Activated naive CD4-positive, alpha-beta T cell (primary cell): ENCODE measurements at regions not wholly inside any gene's neighbourhood (a gene's known extent, or its start where the extent isn't known, plus 50 kb on each side); places are given as distances from the start of the nearest gene placed in this dataset.

Experiments
- DNase-seq, 4 experiments: peaks; one replicate each; lab custom pipeline; 2025; lab: John Stamatoyannopoulos, UW

- no peak for DNase-seq
Observed at GRCh38 chr1:172887162-172887561, 163.6 kb downstream of the TNFSF18 start.

GRCh38 chr1:172893146-172893841, 157.4 kb downstream of the TNFSF18 start:
- DNase-seq = no peak

- DNase-seq = no peak
Observed at GRCh38 chr1:172894349-172895049, 156.2 kb downstream of the TNFSF18 start.

GRCh38 chr1:172895050-172895460, 155.7 kb downstream of the TNFSF18 start:
- no peak for DNase-seq

GRCh38 chr1:172895761-172896160, 155.0 kb downstream of the TNFSF18 start:
- DNase-seq = no peak

GRCh38 chr1:172897738-172898137, 153.0 kb downstream of the TNFSF18 start:
- DNase-seq = no peak

GRCh38 chr1:172898866-172899265, 151.9 kb downstream of the TNFSF18 start:
- no peak for DNase-seq

- no peak for DNase-seq
Observed at GRCh38 chr1:172900376-172900997, 150.3 kb downstream of the TNFSF18 start.

- DNase-seq = no peak
Observed at GRCh38 chr1:172902200-172902599, 148.5 kb downstream of the TNFSF18 start.

GRCh38 chr1:172902861-172903381, 147.8 kb downstream of the TNFSF18 start:
- DNase-seq = no peak

GRCh38 chr1:172903581-172904220, 147.0 kb downstream of the TNFSF18 start:
- DNase-seq = no peak

GRCh38 chr1:172905452-172905851, 145.3 kb downstream of the TNFSF18 start:
- no peak for DNase-seq

- DNase-seq = no peak
Observed at GRCh38 chr1:172906778-172907592, 143.8 kb downstream of the TNFSF18 start.

- no peak for DNase-seq
Observed at GRCh38 chr1:172907834-172908326, 142.9 kb downstream of the TNFSF18 start.

GRCh38 chr1:172909606-172910326, 141.0 kb downstream of the TNFSF18 start:
- DNase-seq = no peak

- DNase-seq = no peak
Observed at GRCh38 chr1:172912765-172913260, 137.9 kb downstream of the TNFSF18 start.

GRCh38 chr1:172914501-172915144, 136.1 kb downstream of the TNFSF18 start:
- no peak for DNase-seq

GRCh38 chr1:172915271-172915670, 135.5 kb downstream of the TNFSF18 start:
- no peak for DNase-seq

- no peak for DNase-seq
Observed at GRCh38 chr1:172916116-172916515, 134.6 kb downstream of the TNFSF18 start.

- no peak for DNase-seq
Observed at GRCh38 chr1:172917972-172918371, 132.8 kb downstream of the TNFSF18 start.
